SIG-M5 treated with dmso at 0.1 percent for 504 hours (cell line): ENCODE measurements at regions not wholly inside any gene's neighbourhood (a gene's known extent, or its start where the extent isn't known, plus 50 kb on each side); places are given as distances from the start of the nearest gene placed in this dataset.

ENCODE experiments used
- DNase-seq: peaks from one replicate; lab custom pipeline; 2025; ENCODE audit not compliant: unreplicated experiment; lab: John Stamatoyannopoulos, UW

- DNase-seq: no peak
Measured at GRCh38 chr5:4053136-4053535, 457.5 kb downstream of the IRX1 start.

DNA sequence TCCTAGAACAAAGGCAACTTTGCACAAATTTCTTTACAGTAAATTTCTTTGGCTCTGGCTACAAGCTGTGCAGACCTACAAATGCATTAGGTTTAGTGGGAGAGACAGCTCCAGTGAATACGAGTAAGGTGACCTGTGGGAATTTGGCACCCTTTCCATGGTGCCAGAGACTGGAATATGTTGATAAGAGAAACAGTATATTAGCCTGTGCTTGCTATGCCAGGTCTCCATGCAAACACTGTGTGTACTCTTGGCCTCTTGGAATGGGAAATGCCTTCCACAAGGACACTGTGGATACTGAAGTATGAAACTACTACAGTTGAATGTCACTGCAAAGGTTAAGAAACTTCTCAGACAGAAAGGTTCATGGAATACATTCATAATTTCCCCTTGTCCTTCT, 458.5 kb downstream of the IRX1 start:
- DNase-seq: no peak

DNA sequence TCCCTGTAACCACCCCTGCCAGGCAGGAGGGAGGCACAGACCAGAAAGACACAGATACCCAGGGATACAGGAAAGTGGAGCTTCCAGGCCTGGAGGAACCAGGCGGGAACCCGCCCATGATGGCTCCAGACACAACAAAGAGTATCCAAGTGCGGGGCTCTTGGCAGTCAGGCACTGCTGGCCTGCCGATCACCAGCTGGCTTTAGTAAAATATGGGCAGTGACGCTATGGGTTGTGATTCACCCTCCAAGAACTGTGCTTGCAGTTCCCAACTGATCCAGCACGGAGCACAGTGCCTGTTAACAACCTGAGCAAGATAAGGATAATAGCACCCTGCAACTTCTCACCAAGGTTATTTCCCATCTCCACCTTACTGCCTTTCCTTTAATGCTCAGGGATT, 463.3 kb downstream of the IRX1 start:
- DNase-seq: no peak

GRCh38 chr5:4065472-4066320, 470.1 kb downstream of the IRX1 start:
- DNase-seq: no peak

- DNase-seq: no peak
Measured at GRCh38 chr5:4068171-4068570, 472.5 kb downstream of the IRX1 start.

DNA sequence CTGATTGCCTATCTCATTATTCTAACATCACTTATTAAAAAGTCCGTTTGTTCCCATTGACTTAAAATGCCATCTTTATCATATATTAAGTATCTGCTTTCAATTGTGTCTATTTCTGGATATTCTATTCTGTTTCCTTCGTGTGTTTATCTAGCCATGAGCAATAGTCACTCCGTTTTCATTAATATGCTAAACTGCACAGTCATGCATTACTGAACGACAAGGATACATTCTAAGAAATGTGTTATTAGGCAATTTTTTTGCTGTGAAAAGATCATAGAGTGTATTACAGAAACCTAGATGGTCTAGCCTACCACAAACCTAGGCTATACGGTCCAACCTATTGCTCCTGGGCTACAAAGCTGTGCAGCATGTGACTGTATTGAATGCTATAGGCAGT, 482.9 kb downstream of the IRX1 start:
- DNase-seq: no peak

- DNase-seq: no peak
Measured at GRCh38 chr5:4079831-4080230, 484.2 kb downstream of the IRX1 start.

GRCh38 chr5:4080370-4080769, 484.7 kb downstream of the IRX1 start:
- no peak for DNase-seq

GRCh38 chr5:4081059-4081458, 485.4 kb downstream of the IRX1 start:
- no peak for DNase-seq

DNA sequence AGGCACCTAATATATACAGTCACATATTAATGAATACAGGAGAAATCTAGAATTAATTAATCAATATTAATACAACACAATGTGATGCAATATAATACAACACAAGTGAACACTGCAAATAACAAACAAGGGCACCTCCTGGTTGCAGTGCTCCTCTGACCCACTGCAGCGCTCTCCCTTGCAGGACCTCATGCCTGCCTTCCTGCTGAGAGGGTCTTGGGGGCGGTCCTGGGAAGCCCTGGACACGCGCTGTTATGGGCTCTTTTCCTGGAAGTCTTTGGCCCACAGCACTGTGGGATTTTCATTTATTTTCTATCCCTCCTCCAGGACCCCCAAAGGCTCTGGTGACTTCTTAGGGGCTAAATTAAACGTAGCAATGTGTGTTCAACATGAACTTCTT, 485.8 kb downstream of the IRX1 start:
- DNase-seq: no peak

DNA sequence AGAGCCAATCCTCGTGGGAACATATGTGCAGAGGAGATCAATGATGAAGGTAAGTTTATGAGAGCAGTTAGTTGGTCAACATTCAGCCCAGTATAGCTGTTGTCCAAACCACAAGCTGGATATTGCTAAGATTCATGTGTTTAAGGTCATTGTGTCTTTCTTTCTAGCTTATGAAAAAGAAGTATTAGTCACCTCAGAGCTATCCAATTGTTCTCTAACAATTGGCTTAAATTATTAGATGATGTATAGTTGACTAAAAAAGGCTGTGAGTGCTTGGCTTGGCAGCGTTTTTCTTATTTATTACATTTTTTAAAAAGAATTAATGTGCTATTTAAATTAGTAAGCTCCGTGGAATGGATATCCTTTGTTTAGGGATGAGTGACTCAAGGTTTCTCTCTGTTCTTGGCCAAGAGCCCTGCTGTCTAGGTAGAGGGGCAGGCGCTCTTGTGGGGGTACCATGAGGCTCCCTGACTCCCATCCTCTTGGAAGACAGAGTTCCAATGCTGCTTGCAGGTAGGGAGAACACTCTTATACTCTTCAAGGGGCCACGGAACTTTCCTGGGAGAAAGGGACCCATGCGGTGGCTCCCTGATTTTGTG, 487.4 kb downstream of the IRX1 start:
- DNase-seq: no peak

- no peak for DNase-seq
Measured at GRCh38 chr5:4083591-4084337, 488.1 kb downstream of the IRX1 start.

GRCh38 chr5:4086081-4086480, 490.4 kb downstream of the IRX1 start:
- DNase-seq: no peak

DNA sequence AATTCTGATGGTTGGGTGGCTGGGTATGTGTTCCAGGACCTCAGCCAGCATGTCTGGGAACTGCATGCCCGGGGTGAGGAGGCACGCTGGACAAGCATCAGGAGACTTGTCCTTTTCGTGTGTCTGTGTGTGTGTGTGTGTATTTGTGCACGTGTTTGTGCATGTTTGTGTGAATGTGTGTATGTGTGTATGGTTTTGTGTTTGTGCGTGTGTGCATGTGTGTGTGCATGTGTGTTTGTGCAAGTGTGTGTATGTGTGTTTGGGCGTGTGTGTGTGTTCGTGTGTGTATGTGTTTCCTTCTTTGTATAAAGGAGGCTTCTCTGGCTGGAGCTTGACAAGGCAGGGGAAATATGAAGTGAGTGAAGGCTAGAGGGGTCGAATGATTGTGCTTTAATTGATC, 491.5 kb downstream of the IRX1 start:
- DNase-seq: no peak

DNA sequence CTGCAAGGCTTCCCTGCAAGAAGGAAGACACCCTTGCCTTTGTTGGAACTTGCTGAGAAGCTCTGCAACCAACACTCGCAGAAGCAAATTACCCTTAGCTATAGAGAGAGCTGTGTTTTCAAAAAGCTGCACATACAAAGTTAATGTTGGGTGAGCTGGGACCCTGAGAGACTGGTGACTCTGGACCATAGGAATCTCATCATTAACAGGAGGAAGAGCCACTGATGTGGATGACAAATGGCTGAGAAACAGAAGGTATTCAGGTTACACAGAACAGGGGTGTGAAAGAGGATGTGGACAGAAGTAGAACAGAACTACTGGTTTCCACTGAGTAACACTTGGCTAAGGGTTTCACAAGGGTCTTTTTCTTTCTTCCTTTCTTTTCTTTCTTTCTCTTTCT, 493.5 kb downstream of the IRX1 start:
- no peak for DNase-seq

- DNase-seq: no peak
Measured at GRCh38 chr5:4093236-4093635, 497.6 kb downstream of the IRX1 start.

DNA sequence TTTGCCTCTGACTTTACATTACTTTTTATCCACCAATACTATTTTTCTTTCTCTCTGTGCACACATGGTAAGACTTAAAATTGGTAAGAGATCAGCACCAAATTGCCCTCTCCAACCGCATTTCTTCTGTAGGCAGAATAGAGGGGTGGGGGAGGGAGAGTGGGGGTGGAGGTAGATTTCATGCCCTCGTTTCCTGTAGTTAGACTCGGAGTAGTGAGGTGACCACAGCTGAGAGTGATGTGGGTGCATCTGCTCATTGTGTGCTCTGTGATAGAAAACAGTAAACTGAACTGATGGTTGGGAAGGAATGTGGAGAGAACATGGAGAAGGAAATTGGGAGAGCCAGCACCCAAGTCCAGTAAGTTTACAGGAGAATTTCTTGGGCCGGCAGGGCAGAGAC, 498.3 kb downstream of the IRX1 start:
- no peak for DNase-seq

DNA sequence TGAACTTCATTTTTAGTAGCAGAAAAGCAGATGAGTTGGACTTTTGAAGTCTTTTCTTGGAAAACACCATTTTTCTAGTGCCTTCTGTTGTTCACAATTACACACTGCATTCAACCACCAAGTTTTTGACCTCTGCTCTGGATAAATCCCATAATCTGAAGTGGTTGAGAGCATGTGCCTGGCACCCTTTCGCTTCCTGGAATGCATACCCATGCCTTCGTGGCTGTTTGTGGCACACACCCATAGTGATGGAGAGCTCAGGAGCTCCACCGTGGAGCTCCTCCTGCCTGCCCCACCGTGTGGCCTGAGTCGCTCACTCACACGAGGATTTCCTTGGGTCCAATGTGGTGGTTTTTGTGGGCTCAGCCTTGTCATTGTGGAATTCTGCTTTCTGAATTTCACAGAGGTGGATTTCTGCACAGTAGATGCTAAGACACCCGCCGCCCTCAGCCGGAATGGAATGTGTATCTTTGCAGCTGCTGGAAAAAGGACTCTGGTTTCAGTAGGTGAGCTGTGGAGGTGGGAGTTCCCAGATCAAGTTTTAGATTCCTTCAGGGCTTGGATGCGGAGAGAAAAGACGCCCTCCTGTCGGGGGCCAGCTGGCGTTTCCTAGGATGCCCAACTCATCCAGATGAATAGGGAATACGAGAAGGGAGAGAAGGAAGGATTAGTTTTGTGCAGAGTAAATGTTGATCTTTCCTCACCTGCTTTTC, 500.4 kb downstream of the IRX1 start:
- no peak for DNase-seq

DNA sequence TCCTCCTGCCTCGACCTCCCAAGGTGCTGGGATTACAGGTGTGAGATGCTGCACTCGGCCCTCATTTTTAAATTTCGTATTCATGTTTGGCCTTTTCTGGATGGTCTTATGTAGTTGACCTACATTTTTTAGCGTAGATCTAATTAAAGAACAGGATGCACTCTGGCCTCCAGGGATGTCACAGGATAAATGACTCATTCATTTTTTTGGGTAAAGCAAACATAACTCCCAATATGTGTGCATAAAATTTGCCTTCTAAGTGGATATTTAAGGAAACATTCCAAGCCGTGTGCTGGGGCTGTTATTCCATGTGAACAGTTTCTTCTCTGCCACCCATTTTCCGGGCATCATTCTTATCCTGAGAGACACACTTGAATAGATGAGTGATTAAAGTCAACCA, 501.6 kb downstream of the IRX1 start:
- DNase-seq: no peak

- DNase-seq: no peak
Measured at GRCh38 chr5:4098226-4098625, 502.6 kb downstream of the IRX1 start.

DNA sequence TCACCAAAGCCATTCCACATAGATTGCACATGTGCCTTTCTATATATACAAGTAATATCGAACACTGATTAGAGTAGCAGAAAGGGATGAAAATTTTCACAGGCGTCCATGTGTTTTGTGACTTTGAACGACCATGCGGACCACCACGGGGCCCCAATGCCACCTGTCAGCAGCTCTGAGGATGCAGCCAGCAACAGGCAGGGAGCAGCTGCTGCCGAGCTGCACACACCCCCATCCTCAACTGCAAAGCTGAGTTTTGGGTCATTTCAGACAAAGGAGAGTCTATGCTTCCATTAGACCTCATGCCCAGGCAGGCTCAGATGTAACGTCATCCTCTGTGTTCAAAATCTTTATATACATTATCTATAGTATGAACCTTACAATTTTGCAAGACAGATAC, 503.8 kb downstream of the IRX1 start:
- DNase-seq: no peak

DNA sequence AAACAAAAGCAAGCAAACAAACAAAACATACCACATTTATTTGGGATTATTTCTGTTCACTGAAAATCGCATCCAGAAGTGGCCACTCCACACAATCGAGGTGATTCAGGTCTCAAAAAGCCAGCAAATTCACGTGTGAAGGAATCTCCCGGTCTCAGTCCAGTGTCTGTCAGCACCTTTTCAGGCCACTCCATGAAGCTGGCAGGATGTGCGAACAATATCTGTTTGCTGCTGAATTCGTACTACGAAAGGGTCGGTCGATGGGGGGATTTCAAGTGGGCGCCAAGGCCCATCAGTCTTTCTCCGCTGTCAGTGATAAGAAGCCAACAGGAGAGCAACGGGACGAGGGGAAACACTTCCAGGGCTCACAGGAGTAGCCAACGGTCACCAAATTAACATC, 505.1 kb downstream of the IRX1 start:
- no peak for DNase-seq
